ENCODE measurements at regions not wholly inside any gene's neighbourhood (a gene's known extent, or its start where the extent isn't known, plus 50 kb on each side); places are given as distances from the start of the nearest gene placed in this dataset.
"Not testable (repeated sequence)": the region's sequence is repeated elsewhere in the genome, so short reads cannot be mapped to it uniquely, and the experiment has no call there.

- Histone ChIP-seq H3K9me3 (peaks cover 0 to 1% of the 10 kb centered on the region in 2 donors), H3K36me3 (no peaks in the 10 kb centered on the region), H3K27ac (no peak overlapping the region), H3K4me1 (no peaks in the 10 kb centered on the region), H3K27me3 (no peaks in the 10 kb centered on the region), H3K4me3 (no peak overlapping the region)
- TF ChIP-seq CTCF (IDR thresholded peaks at IDR 0.05) = no peak
- intact Hi-C loops (cut with DNase I) = no loop called here
- no peak for DNase-seq
- ATAC-seq = no peak
These were observed 211.2 kb upstream of the AVPR1A start for GRCh38 chr12:63362166-63362565.

GRCh38 chr12:63354969-63355368, 204.0 kb upstream of the AVPR1A start:
- Histone ChIP-seq H3K27me3 (no peaks in the 10 kb centered on the region), H3K4me1 (no peaks in the 10 kb centered on the region), H3K27ac (no peak overlapping the region), H3K9me3 (no peaks in the 10 kb centered on the region), H3K4me3 (no peak overlapping the region), H3K36me3 (no peaks in the 10 kb centered on the region)
- DNase-seq = no peak
- no peak for TF ChIP-seq CTCF (IDR thresholded peaks at IDR 0.05)
- ATAC-seq = peak; percentile 47
- intact Hi-C loops (cut with DNase I) = no loop called here

- Histone ChIP-seq H3K36me3 (no peaks in the 10 kb centered on the region), H3K27me3 (no peaks in the 10 kb centered on the region), H3K4me1 (no peaks in the 10 kb centered on the region), H3K9me3 (no peaks in the 10 kb centered on the region), H3K27ac (no peak overlapping the region), H3K4me3 (no peak overlapping the region)
- intact Hi-C loops (cut with DNase I) = no loop called here
- TF ChIP-seq CTCF (IDR thresholded peaks at IDR 0.05) = no peak
- DNase-seq (no peak), ATAC-seq (no peak)
These were observed 202.6 kb upstream of the AVPR1A start for GRCh38 chr12:63353559-63353958.

- Histone ChIP-seq H3K4me3 (no peak overlapping the region), H3K36me3 (no peaks in the 10 kb centered on the region), H3K27ac (no peak overlapping the region), H3K4me1 (no peaks in the 10 kb centered on the region), H3K9me3 (no peaks in the 10 kb centered on the region), H3K27me3 (no peaks in the 10 kb centered on the region)
- TF ChIP-seq CTCF (IDR thresholded peaks at IDR 0.05) = no peak
- intact Hi-C loops (cut with DNase I) = no loop called here
- no peak for DNase-seq
- ATAC-seq = no peak
These were observed 200.4 kb upstream of the AVPR1A start for GRCh38 chr12:63351370-63351769.

GRCh38 chr12:63348556-63348955, 197.6 kb upstream of the AVPR1A start:
- DNase-seq (no peak), ATAC-seq (no peak)
- no peaks in the 10 kb centered on the region for H3K27me3 ChIP-seq
- intact Hi-C loops (cut with DNase I) = no loop called here
- no peak overlapping the region for H3K4me3 ChIP-seq
- no peak for TF ChIP-seq CTCF (IDR thresholded peaks at IDR 0.05)
- no peaks in the 10 kb centered on the region for H3K9me3 ChIP-seq
- H3K27ac ChIP-seq = no peak overlapping the region
- H3K4me1 ChIP-seq = no peaks in the 10 kb centered on the region
- no peaks in the 10 kb centered on the region for H3K36me3 ChIP-seq

- ATAC-seq; H3K27me3 ChIP-seq; H3K4me3 ChIP-seq; H3K4me1 ChIP-seq; intact Hi-C loops (cut with DNase I); H3K36me3 ChIP-seq; H3K9me3 ChIP-seq; H3K27ac ChIP-seq: not testable (repeated sequence)
- peak in 1 of 4 donors; percentile 10 for DNase-seq
These were observed 186.2 kb upstream of the AVPR1A start for GRCh38 chr12:63337158-63337557.

Data from left lung (tissue), 4 donors.